Endothelial cell (in vitro differentiated cells): ENCODE measurements at regions not wholly inside any gene's neighbourhood (a gene's known extent, or its start where the extent isn't known, plus 50 kb on each side); places are given as distances from the start of the nearest gene placed in this dataset.

Source experiments
- DNase-seq: peaks from one replicate; pipeline ENCODE4 v3.0.0; 2021; ENCODE audit warnings: low spot score
- H3K27ac Mint-ChIP-seq: one replicate; pipeline ENCODE4 v1.8.0; 2021; ENCODE audit warnings: mixed read lengths, inconsistent platforms; ENCODE audit not compliant: unreplicated experiment
- H3K27me3 Mint-ChIP-seq: one replicate; pipeline ENCODE4 v1.8.0; 2021; ENCODE audit warnings: mild to moderate bottlenecking, moderate library complexity, mixed read lengths, inconsistent platforms; ENCODE audit not compliant: unreplicated experiment
- H3K36me3 Mint-ChIP-seq: one replicate; pipeline ENCODE4 v1.8.0; 2021; ENCODE audit warnings: mild to moderate bottlenecking, low read depth, mixed read lengths, inconsistent platforms; ENCODE audit not compliant: unreplicated experiment
- H3K4me1 Mint-ChIP-seq: one replicate; pipeline ENCODE4 v1.8.0; 2021; ENCODE audit warnings: mild to moderate bottlenecking, mixed read lengths, inconsistent platforms; ENCODE audit not compliant: unreplicated experiment
- H3K4me3 Mint-ChIP-seq: one replicate; pipeline ENCODE4 v1.8.0; 2021; ENCODE audit warnings: mild to moderate bottlenecking, mixed read lengths, inconsistent platforms; ENCODE audit not compliant: unreplicated experiment
- H3K9me3 Mint-ChIP-seq: one replicate; pipeline ENCODE4 v1.8.0; 2021; ENCODE audit warnings: mixed read lengths, inconsistent platforms; ENCODE audit not compliant: unreplicated experiment
- CTCF ChIP-seq: fragments of 200-600 bp; sonication (generic); IDR thresholded peaks from one replicate; pipeline ENCODE4 v1.5.0; 2021; ENCODE audit warnings: antibody characterized with exemption; ENCODE audit not compliant: unreplicated experiment

GRCh38 chr6:43912116-43912577 is 142.1 kb downstream of the VEGFA start:
- no peak overlapping the region for H3K27ac Mint-ChIP-seq
- H3K4me3 Mint-ChIP-seq = no peak overlapping the region
- H3K9me3 Mint-ChIP-seq = no peaks in the 10 kb centered on the region
- peaks cover 3% of the 10 kb centered on the region for H3K4me1 Mint-ChIP-seq
- peaks cover 3% of the 10 kb centered on the region for H3K27me3 Mint-ChIP-seq
- H3K36me3 Mint-ChIP-seq = no peaks in the 10 kb centered on the region
- TF ChIP-seq CTCF = no peak
- DNase-seq = no peak

GRCh38 chr6:43911354-43912115 is 141.5 kb downstream of the VEGFA start:
- Mint-ChIP-seq H3K27me3 (peaks cover 3% of the 10 kb centered on the region), H3K4me1 (peaks cover 3% of the 10 kb centered on the region), H3K4me3 (no peak overlapping the region), H3K27ac (no peak overlapping the region), H3K9me3 (no peaks in the 10 kb centered on the region), H3K36me3 (no peaks in the 10 kb centered on the region)
- DNase-seq = no peak
- no peak for TF ChIP-seq CTCF

GRCh38 chr6:43910638-43911353 is 140.8 kb downstream of the VEGFA start:
- Mint-ChIP-seq H3K27me3 (peaks cover 3% of the 10 kb centered on the region), H3K36me3 (no peaks in the 10 kb centered on the region), H3K4me1 (peaks cover 3% of the 10 kb centered on the region), H3K27ac (no peak overlapping the region), H3K9me3 (no peaks in the 10 kb centered on the region), H3K4me3 (no peak overlapping the region)
- no peak for DNase-seq
- TF ChIP-seq CTCF = no peak

GRCh38 chr6:43910149-43910637 is 140.2 kb downstream of the VEGFA start:
- H3K9me3 Mint-ChIP-seq = no peaks in the 10 kb centered on the region
- peaks cover 3% of the 10 kb centered on the region for H3K27me3 Mint-ChIP-seq
- no peak overlapping the region for H3K4me3 Mint-ChIP-seq
- H3K27ac Mint-ChIP-seq = no peak overlapping the region
- DNase-seq = no peak
- peaks cover 2% of the 10 kb centered on the region for H3K4me1 Mint-ChIP-seq
- H3K36me3 Mint-ChIP-seq = no peaks in the 10 kb centered on the region
- no peak for TF ChIP-seq CTCF
